ENCODE measurements at regions not wholly inside any gene's neighbourhood (a gene's known extent, or its start where the extent isn't known, plus 50 kb on each side); places are given as distances from the start of the nearest gene placed in this dataset.

GRCh38 chr4:62640296-62640695 lies 1440.2 kb downstream of the ADGRL3 start:
- WGBS, 2 donors: 55 to 66% methylated on average over 2 of the region's 2 CpGs
- H3K4me3 ChIP-seq: no peak overlapping the region
- TF ChIP-seq POLR2A (IDR thresholded peaks at IDR 0.05): no peak
- no peak for TF ChIP-seq EP300 (IDR thresholded peaks at IDR 0.05)
- no peak for TF ChIP-seq CTCF (IDR thresholded peaks at IDR 0.05)
- no peak for DNase-seq (ENCODE audit: low spot score in 2 of 2)
- no peaks in the 10 kb centered on the region for H3K27me3 ChIP-seq
- no peaks in the 10 kb centered on the region for H3K4me1 ChIP-seq
- H3K36me3 ChIP-seq: no peaks in the 10 kb centered on the region
- H3K27ac ChIP-seq: no peak overlapping the region
- no peaks in the 10 kb centered on the region for H3K9me3 ChIP-seq

GRCh38 chr4:62627671-62628070 lies 1427.5 kb downstream of the ADGRL3 start:
- 79 to 83% methylated on average over 2 of the region's 2 CpGs for WGBS, 2 donors
- TF ChIP-seq EP300 (IDR thresholded peaks at IDR 0.05): no peak
- TF ChIP-seq POLR2A (IDR thresholded peaks at IDR 0.05): no peak
- no peak for TF ChIP-seq CTCF (IDR thresholded peaks at IDR 0.05)
- DNase-seq (ENCODE audit: low spot score in 2 of 2): no peak
- H3K27me3 ChIP-seq: no peaks in the 10 kb centered on the region
- H3K9me3 ChIP-seq: peaks cover 0 to 11% (median 0%) of the 10 kb centered on the region in 4 donors
- no peaks in the 10 kb centered on the region for H3K36me3 ChIP-seq
- H3K27ac ChIP-seq: no peak overlapping the region
- H3K4me3 ChIP-seq: no peak overlapping the region
- H3K4me1 ChIP-seq: no peaks in the 10 kb centered on the region

DNA sequence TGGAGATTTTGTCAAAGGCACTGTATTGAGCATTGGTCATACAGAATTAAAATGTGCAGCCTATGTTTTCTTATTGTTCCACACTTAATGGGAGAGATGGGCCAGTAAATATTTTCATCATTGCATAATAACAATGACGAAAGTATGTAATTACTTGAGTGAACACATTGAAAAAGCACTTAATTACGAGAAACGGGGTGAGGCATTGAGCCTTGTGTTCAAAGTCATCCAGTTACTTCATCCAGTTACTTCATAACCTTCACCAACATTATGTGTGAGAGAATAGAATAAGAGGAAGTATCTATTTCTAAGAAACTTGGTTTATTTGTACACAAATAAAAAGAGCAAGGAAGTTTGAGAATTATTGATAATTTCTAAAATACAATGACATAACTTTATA lies 1427.0 kb downstream of the ADGRL3 start:
- Histone ChIP-seq H3K4me3 (no peak overlapping the region), H3K27me3 (no peaks in the 10 kb centered on the region), H3K36me3 (no peaks in the 10 kb centered on the region), H3K9me3 (peaks cover 0 to 10% (median 0%) of the 10 kb centered on the region in 4 donors), H3K4me1 (no peaks in the 10 kb centered on the region), H3K27ac (no peak overlapping the region)
- WGBS, 2 donors: 73 to 79% methylated on average over 3 of the region's 3 CpGs
- TF ChIP-seq CTCF (IDR thresholded peaks at IDR 0.05) (no peak), POLR2A (IDR thresholded peaks at IDR 0.05) (no peak)
- no peak for DNase-seq (ENCODE audit: low spot score in 2 of 2)

GRCh38 chr4:62622089-62622488 lies 1422.0 kb downstream of the ADGRL3 start:
- H3K9me3 ChIP-seq: no peaks in the 10 kb centered on the region
- no peak overlapping the region for H3K4me3 ChIP-seq
- H3K36me3 ChIP-seq: no peaks in the 10 kb centered on the region
- H3K4me1 ChIP-seq: no peaks in the 10 kb centered on the region
- no peak for TF ChIP-seq CTCF (IDR thresholded peaks at IDR 0.05)
- no peak for TF ChIP-seq EP300 (IDR thresholded peaks at IDR 0.05)
- TF ChIP-seq POLR2A (IDR thresholded peaks at IDR 0.05): no peak
- DNase-seq (ENCODE audit: low spot score in 2 of 2): no peak
- H3K27ac ChIP-seq: no peak overlapping the region
- H3K27me3 ChIP-seq: no peaks in the 10 kb centered on the region

DNA sequence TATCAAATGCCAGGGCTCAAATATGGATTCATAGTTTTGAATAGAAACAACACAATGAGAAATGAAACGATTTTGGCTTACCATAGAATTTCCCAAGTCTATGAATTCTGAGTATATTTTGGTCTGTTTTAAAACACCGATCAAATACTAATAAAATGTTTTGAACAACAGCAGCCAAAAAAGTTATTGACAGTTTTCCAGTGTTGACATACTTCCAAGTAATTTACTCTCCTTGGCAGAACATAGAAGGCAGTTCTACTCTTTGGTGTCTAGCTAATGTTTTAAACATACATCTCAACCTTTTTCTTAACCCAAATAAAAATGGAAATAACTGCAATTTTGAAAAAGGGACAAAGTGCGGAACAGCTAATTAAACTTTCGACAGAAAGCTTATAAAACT lies 1419.8 kb downstream of the ADGRL3 start:
- WGBS, 2 donors: 62 to 71% methylated on average over 4 of the region's 4 CpGs
- H3K36me3 ChIP-seq: no peaks in the 10 kb centered on the region
- no peaks in the 10 kb centered on the region for H3K27me3 ChIP-seq
- H3K27ac ChIP-seq: no peak overlapping the region
- TF ChIP-seq EP300 (IDR thresholded peaks at IDR 0.05): no peak
- no peak for TF ChIP-seq CTCF (IDR thresholded peaks at IDR 0.05)
- no peak for TF ChIP-seq POLR2A (IDR thresholded peaks at IDR 0.05)
- no peaks in the 10 kb centered on the region for H3K4me1 ChIP-seq
- DNase-seq (ENCODE audit: low spot score in 2 of 2): no peak
- no peaks in the 10 kb centered on the region for H3K9me3 ChIP-seq
- no peak overlapping the region for H3K4me3 ChIP-seq
